Chondrocyte (in vitro differentiated cells): ENCODE measurements at regions not wholly inside any gene's neighbourhood (a gene's known extent, or its start where the extent isn't known, plus 50 kb on each side); places are given as distances from the start of the nearest gene placed in this dataset.
A peak's percentile ranks its signal among the peaks of the same experiment; 100 is the strongest.

Source experiments
- DNase-seq: peaks from one replicate; pipeline ENCODE4 v3.0.0; 2021; ENCODE audit warnings: mixed read lengths, low spot score
- H3K27ac Mint-ChIP-seq: one replicate; pipeline ENCODE4 v1.8.0; 2021; ENCODE audit warnings: mild to moderate bottlenecking, moderate library complexity, mixed read lengths; ENCODE audit not compliant: unreplicated experiment
- H3K27me3 Mint-ChIP-seq: 2 replicates; pipeline ENCODE4 v1.8.0; 2021; ENCODE audit warnings: low read depth, mixed read lengths
- H3K36me3 Mint-ChIP-seq: 2 replicates; pipeline ENCODE4 v1.8.0; 2021; ENCODE audit warnings: low read depth, mixed read lengths
- H3K4me1 Mint-ChIP-seq: 2 replicates; pipeline ENCODE4 v1.8.0; 2021; ENCODE audit warnings: low read depth, mild to moderate bottlenecking, mixed read lengths
- H3K4me3 Mint-ChIP-seq: one replicate; pipeline ENCODE4 v1.8.0; 2021; ENCODE audit warnings: mild to moderate bottlenecking, moderate library complexity, mixed read lengths; ENCODE audit not compliant: unreplicated experiment
- H3K9me3 Mint-ChIP-seq: 2 replicates; pipeline ENCODE4 v1.8.0; 2021; ENCODE audit warnings: low read depth, mixed read lengths
- CTCF ChIP-seq: fragments of 200-600 bp; sonication (generic); IDR thresholded peaks from 2 replicates; pipeline ENCODE4 v1.5.0; 2021; ENCODE audit warnings: antibody characterized with exemption, mild to moderate bottlenecking, moderate library complexity

- Mint-ChIP-seq H3K4me3 (no peak overlapping the region), H3K4me1 (peaks cover 43% of the 10 kb centered on the region), H3K36me3 (no peaks in the 10 kb centered on the region), H3K27ac (peak overlapping the region; percentile 83), H3K9me3 (no peaks in the 10 kb centered on the region), H3K27me3 (no peaks in the 10 kb centered on the region)
- no peak for DNase-seq
- no peak for TF ChIP-seq CTCF
Measured at GRCh38 chr5:54761213-54761701, 224.1 kb downstream of the ESM1 start.

- DNase-seq, result no peak
Measured at GRCh38 chr5:54760182-54760935, 225.0 kb downstream of the ESM1 start.

DNA sequence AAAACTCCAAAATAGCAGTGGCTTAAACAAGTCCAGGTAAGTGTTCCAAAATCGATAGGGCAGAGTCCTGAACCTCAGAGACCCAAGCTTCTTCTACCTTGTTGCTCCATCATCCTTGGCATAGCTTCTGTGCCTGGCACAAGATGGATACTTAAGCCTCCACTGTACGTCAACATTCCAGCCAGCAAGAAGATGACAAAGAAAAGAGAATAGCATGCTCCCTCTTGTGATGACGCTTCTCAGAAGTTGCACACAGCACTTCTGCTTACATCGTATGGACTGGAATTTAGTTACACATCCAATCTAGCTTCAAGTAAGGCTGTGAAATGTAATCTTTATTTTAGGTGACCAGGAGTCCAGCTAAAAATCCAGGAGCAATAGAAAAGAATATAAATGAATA lies 227.4 kb downstream of the ESM1 start:
- H3K27ac Mint-ChIP-seq, result peak overlapping the region; percentile 52
- no peak overlapping the region for H3K4me3 Mint-ChIP-seq
- H3K9me3 Mint-ChIP-seq, result no peaks in the 10 kb centered on the region
- no peaks in the 10 kb centered on the region for H3K36me3 Mint-ChIP-seq
- H3K27me3 Mint-ChIP-seq, result no peaks in the 10 kb centered on the region
- DNase-seq, result no peak
- TF ChIP-seq CTCF, result no peak
- H3K4me1 Mint-ChIP-seq, result peaks cover 61% of the 10 kb centered on the region

More at GRCh38 chr5:54760182-54760935, 225.0 kb downstream of the ESM1 start:
- H3K36me3 Mint-ChIP-seq, result no peaks in the 10 kb centered on the region
- H3K9me3 Mint-ChIP-seq, result no peaks in the 10 kb centered on the region
- H3K27me3 Mint-ChIP-seq, result no peaks in the 10 kb centered on the region
- H3K27ac Mint-ChIP-seq, result peak overlapping the region; percentile 83
- no peak for TF ChIP-seq CTCF
- peaks cover 51% of the 10 kb centered on the region for H3K4me1 Mint-ChIP-seq
- H3K4me3 Mint-ChIP-seq, result no peak overlapping the region

DNA sequence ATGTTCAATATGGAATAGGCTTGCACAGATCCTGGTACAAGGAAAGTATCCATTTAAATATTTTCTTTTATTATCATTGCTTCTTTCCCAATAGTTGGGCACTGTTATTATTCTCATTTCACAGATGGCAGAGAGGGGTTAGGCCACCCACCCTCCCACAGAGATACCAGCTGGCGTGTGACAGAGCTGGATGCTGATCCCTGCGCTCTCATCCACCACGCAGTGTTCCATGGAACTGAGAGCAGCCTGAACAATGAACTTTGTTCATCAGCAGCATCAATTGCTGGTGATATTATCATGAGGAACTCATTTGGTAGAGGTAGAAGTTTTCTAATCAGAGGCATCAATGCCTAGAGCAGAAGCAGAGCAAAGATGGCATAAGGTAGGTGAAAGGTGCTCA lies 227.9 kb downstream of the ESM1 start:
- Mint-ChIP-seq H3K4me3 (no peak overlapping the region), H3K9me3 (no peaks in the 10 kb centered on the region), H3K27me3 (no peaks in the 10 kb centered on the region), H3K36me3 (no peaks in the 10 kb centered on the region), H3K27ac (peak overlapping the region; percentile 20), H3K4me1 (peaks cover 66% of the 10 kb centered on the region)
- no peak for TF ChIP-seq CTCF
- no peak for DNase-seq

- H3K27me3 Mint-ChIP-seq, result no peaks in the 10 kb centered on the region
- H3K36me3 Mint-ChIP-seq, result no peaks in the 10 kb centered on the region
- no peaks in the 10 kb centered on the region for H3K9me3 Mint-ChIP-seq
- H3K4me1 Mint-ChIP-seq, result peaks cover 66% of the 10 kb centered on the region
- peak overlapping the region; percentile 20 for H3K27ac Mint-ChIP-seq
- TF ChIP-seq CTCF, result no peak
- H3K4me3 Mint-ChIP-seq, result no peak overlapping the region
- no peak for DNase-seq
Measured at GRCh38 chr5:54756796-54757402, 228.5 kb downstream of the ESM1 start.
